Bone marrow (tissue), 2 donors: ENCODE measurements at regions not wholly inside any gene's neighbourhood (a gene's known extent, or its start where the extent isn't known, plus 50 kb on each side); places are given as distances from the start of the nearest gene placed in this dataset.
"Not testable (repeated sequence)": the region's sequence is repeated elsewhere in the genome, so short reads cannot be mapped to it uniquely, and the experiment has no call there.

Experiments used
- DNase-seq, 2 donors: peaks; one replicate each; lab custom pipeline; 2025; lab: John Stamatoyannopoulos, UW

- DNase-seq: no peak
Measured at GRCh38 chr5:9787861-9788600, 157.9 kb upstream of the TAS2R1 start.

- no peak for DNase-seq
Measured at GRCh38 chr5:9786380-9787360, 156.5 kb upstream of the TAS2R1 start.

- no peak for DNase-seq
Measured at GRCh38 chr5:9785751-9786150, 155.6 kb upstream of the TAS2R1 start.

- DNase-seq: no peak
Measured at GRCh38 chr5:9784231-9784630, 154.1 kb upstream of the TAS2R1 start.

- no peak for DNase-seq
Measured at GRCh38 chr5:9782826-9783560, 152.8 kb upstream of the TAS2R1 start.

GRCh38 chr5:9781890-9782289 is 151.7 kb upstream of the TAS2R1 start:
- DNase-seq: no peak

- no peak for DNase-seq
Measured at GRCh38 chr5:9781275-9781674, 151.1 kb upstream of the TAS2R1 start.

GRCh38 chr5:9780501-9780900 is 150.3 kb upstream of the TAS2R1 start:
- DNase-seq: no peak

GRCh38 chr5:9776525-9776924 is 146.4 kb upstream of the TAS2R1 start:
- no peak for DNase-seq

- DNase-seq: no peak
Measured at GRCh38 chr5:9775339-9775738, 145.2 kb upstream of the TAS2R1 start.

GRCh38 chr5:9774472-9775079 is 144.4 kb upstream of the TAS2R1 start:
- DNase-seq: no peak

GRCh38 chr5:9771079-9771478 is 140.9 kb upstream of the TAS2R1 start:
- no peak for DNase-seq

GRCh38 chr5:9766581-9766980 is 136.4 kb upstream of the TAS2R1 start:
- no peak for DNase-seq

GRCh38 chr5:9765419-9766140 is 135.4 kb upstream of the TAS2R1 start:
- DNase-seq: no peak

- DNase-seq: no peak
Measured at GRCh38 chr5:9761706-9762105, 131.6 kb upstream of the TAS2R1 start.

- not testable (repeated sequence) for DNase-seq
Measured at GRCh38 chr5:9752670-9753069, 122.5 kb upstream of the TAS2R1 start.

- no peak for DNase-seq
Measured at GRCh38 chr5:9743507-9743906, 113.4 kb upstream of the TAS2R1 start.

- no peak for DNase-seq
Measured at GRCh38 chr5:9742848-9743247, 112.7 kb upstream of the TAS2R1 start.

- DNase-seq: no peak
Measured at GRCh38 chr5:9739135-9739534, 109.0 kb upstream of the TAS2R1 start.

- DNase-seq: no peak
Measured at GRCh38 chr5:9737265-9737664, 107.1 kb upstream of the TAS2R1 start.

GRCh38 chr5:9733486-9733885 is 103.3 kb upstream of the TAS2R1 start:
- DNase-seq: no peak
